K562 (cell line): ENCODE measurements at regions not wholly inside any gene's neighbourhood (a gene's known extent, or its start where the extent isn't known, plus 50 kb on each side); places are given as distances from the start of the nearest gene placed in this dataset.

ENCODE experiments used
- ATAC-seq: fragments of 200-7000 bp; cut with Tn5 transposase; 3 replicates; pipeline ENCODE4 v1.9.1; 2020; ENCODE audit warnings: moderate library complexity
- BruUV-seq: library from RNA; stranded (reverse); fragments of 400-500 nt; replicated peaks from 2 replicates; lab custom pipeline; 2021; lab: Mats Ljungman, UMichigan
- CTCF ChIA-PET: fragments of 300-600 bp; formaldehyde crosslinking; extraction: SDS; loops from one replicate; lab custom pipeline; 2021; ENCODE audit warnings: low intra/inter-chr PET ratio; lab: Yijun Ruan, JAX
- POLR2A ChIA-PET: fragments of 300-600, 350-650 bp; sonication (Branson Sonifier 250); formaldehyde crosslinking; extraction: SDS; loops from one replicate; lab custom pipeline; 2021; ENCODE audit warnings: antibody characterized with exemption, inconsistent platforms; lab: Yijun Ruan, JAX
- DNase-seq, 4 experiments: peaks; one replicate each; pipeline versions ENCODE4 v3.0.0 to v3.0.0-alpha.2; 2011 to 2018; ENCODE audit warnings: low spot score in 3 of 4, mixed read lengths in 3 of 4; ENCODE audit errors: extremely low read depth in 1 of 4
- FAIRE-seq: peaks from 2 replicates; lab custom pipeline; 2011; peaks lifted over from hg19 to GRCh38; lab: Jason Lieb, UNC
- H2AFZ ChIP-seq: 2 replicates; pipeline ENCODE4 v1.6.0; 2011; ENCODE audit warnings: low read depth, low read length, control low read depth, inconsistent platforms
- H3K27ac ChIP-seq: fragments of 200-600 bp; 3 replicates; pipeline ENCODE4 v1.8.0; 2011; ENCODE audit warnings: low read depth, mild to moderate bottlenecking, control low read depth, inconsistent platforms, low read length, moderate library complexity, mixed read lengths; ENCODE audit errors: extremely low read depth
- H3K27me3 ChIP-seq, 2 experiments: fragments of 300-600 bp in 1 of 2; 2 replicates in 1 of 2; 3 replicates in 1 of 2; pipeline versions ENCODE4 v1.6.0 to v1.8.0; 2011; ENCODE audit warnings: inconsistent platforms in 2 of 2, low read length in 2 of 2, mild to moderate bottlenecking in 1 of 2, mixed read lengths in 1 of 2, moderate library complexity in 1 of 2; ENCODE audit not compliant: control insufficient read depth in 2 of 2, insufficient read depth in 2 of 2
- H3K36me3 ChIP-seq: fragments of 300-600 bp; 3 replicates; pipeline ENCODE4 v1.8.0; 2011; ENCODE audit warnings: mild to moderate bottlenecking, low read length, inconsistent platforms; ENCODE audit not compliant: control insufficient read depth, insufficient read depth
- H3K4me1 ChIP-seq, 2 experiments: fragments of 200-600 bp in 1 of 2; replicated peaks in 1 of 2; 2 replicates in 1 of 2; 3 replicates in 1 of 2; pipeline versions ENCODE4 v1.5.1 to v1.8.0; 2011; ENCODE audit warnings: inconsistent platforms in 2 of 2, low read length in 2 of 2, mild to moderate bottlenecking in 1 of 2, mixed read lengths in 1 of 2, moderate library complexity in 1 of 2; ENCODE audit not compliant: control insufficient read depth in 2 of 2, insufficient read depth in 2 of 2
- H3K4me2 ChIP-seq: 2 replicates; pipeline ENCODE4 v1.6.1; 2011; ENCODE audit warnings: low read length, control low read depth, inconsistent platforms, mixed read lengths; ENCODE audit not compliant: insufficient read depth
- H3K4me3 ChIP-seq: fragments of 200-600 bp; sonication (generic), shearing (Covaris generic); 2 replicates; pipeline ENCODE4 v1.5.1; 2016; ENCODE audit warnings: control low read depth, inconsistent platforms
- H3K79me2 ChIP-seq: fragments of 200-600 bp; 3 replicates; pipeline ENCODE4 v1.8.0; 2011; ENCODE audit warnings: low read length, inconsistent platforms; ENCODE audit not compliant: control insufficient read depth, insufficient read depth
- H3K9ac ChIP-seq, 2 experiments: 2 replicates each; pipeline versions ENCODE4 v1.6.0 to v1.6.1; 2011; ENCODE audit warnings: low read depth in 2 of 2, low read length in 2 of 2, control low read depth in 1 of 2, inconsistent platforms in 1 of 2, mild to moderate bottlenecking in 1 of 2, mixed read lengths in 1 of 2; ENCODE audit not compliant: insufficient read depth in 1 of 2
- H3K9me1 ChIP-seq: one replicate; pipeline ENCODE4 v1.6.0; 2011; ENCODE audit warnings: inconsistent platforms, mild to moderate bottlenecking, low read length, moderate library complexity; ENCODE audit not compliant: control insufficient read depth, insufficient read depth
- H3K9me3 ChIP-seq: replicated peaks from 2 replicates; pipeline ENCODE4 v1.5.1; 2011; ENCODE audit warnings: low read depth, low read length, inconsistent platforms; ENCODE audit not compliant: control insufficient read depth, insufficient read depth
- H4K20me1 ChIP-seq: replicated peaks from 2 replicates; pipeline ENCODE4 v1.6.1; 2011; ENCODE audit warnings: low read length, inconsistent platforms, mixed read lengths; ENCODE audit not compliant: control insufficient read depth, insufficient read depth
- ARHGAP35 ChIP-seq: fragments of 450-650 bp; IDR thresholded peaks from 2 replicates; pipeline ENCODE4 v1.6.1; 2018; ENCODE audit not compliant: partially characterized antibody
- CEBPG ChIP-seq, 3 experiments: fragments of 200-800 bp in 1 of 3; sonication (Bioruptor generic) in 1 of 3; sonication (generic) in 1 of 3; formaldehyde crosslinking in 1 of 3; IDR thresholded peaks in 2 of 3; conservative IDR thresholded peaks in 1 of 3; 2 replicates each; pipeline versions ENCODE4 v1.6.1 to v1.8.0; 2016 to 2022; ENCODE audit warnings: missing compliant biosample characterization in 2 of 3, missing genetic modification characterization in 2 of 3, mild to moderate bottlenecking in 1 of 3, missing genetic modification reagents in 1 of 3
- FIP1L1 ChIP-seq: fragments of 200-400 bp; formaldehyde crosslinking; IDR thresholded peaks from 2 replicates; pipeline ENCODE4 v1.6.1; 2018; ENCODE audit warnings: mild to moderate bottlenecking, low read depth, low read length; ENCODE audit not compliant: poor library complexity, severe bottlenecking
- HIVEP1 ChIP-seq: fragments of 250-450 bp; sonication (Bioruptor Pico); IDR thresholded peaks from 2 replicates; pipeline ENCODE4 v1.4.0; 2020; ENCODE audit warnings: mild to moderate bottlenecking
- NR4A1 ChIP-seq, 2 experiments: fragments of 250-450 bp in 1 of 2; fragments of 450-650 bp in 1 of 2; sonication (Bioruptor Pico) in 1 of 2; IDR thresholded peaks; 2 replicates each; pipeline versions ENCODE4 v1.4.0 to v1.6.1; 2016 to 2020; ENCODE audit warnings: mild to moderate bottlenecking in 2 of 2, missing compliant biosample characterization in 1 of 2, missing genetic modification characterization in 1 of 2, moderate library complexity in 1 of 2
- SMARCE1 ChIP-seq: fragments of 450-650 bp; IDR thresholded peaks from 2 replicates; pipeline ENCODE4 v1.7.1; 2016; ENCODE audit warnings: mild to moderate bottlenecking
- ZC3H11A ChIP-seq: IDR thresholded peaks from 2 replicates; pipeline ENCODE4 v1.6.1; 2012; ENCODE audit warnings: low read depth, low read length, improper control_type of control experiment
- ZNF384 ChIP-seq: IDR thresholded peaks from 2 replicates; pipeline ENCODE4 v1.6.1; 2012; ENCODE audit warnings: low read depth, low read length, improper control_type of control experiment
- ZNF431 ChIP-seq: sonication (generic); formaldehyde crosslinking; IDR thresholded peaks from 2 replicates; pipeline ENCODE4 v1.8.0; 2022; ENCODE audit warnings: mild to moderate bottlenecking, missing genetic modification reagents
- ZNF699 ChIP-seq: fragments of 250-450 bp; sonication (Bioruptor Pico); IDR thresholded peaks from 2 replicates; pipeline ENCODE4 v1.8.0; 2021; ENCODE audit warnings: mild to moderate bottlenecking, moderate library complexity; ENCODE audit not compliant: insufficient replicate concordance
- ZSCAN32 ChIP-seq: fragments of 450-650 bp; formaldehyde crosslinking; IDR thresholded peaks from 2 replicates; pipeline ENCODE4 v1.4.0; 2020; ENCODE audit warnings: mild to moderate bottlenecking, moderate library complexity
- WGBS: fragments of 100-300 bp; shearing (Covaris generic); methylation state at CpG from one replicate; pipeline ENCODE4 v1.1.6; 2016; ENCODE audit warnings: low coverage, mixed read lengths; ENCODE audit not compliant: insufficient coverage; ENCODE audit errors: missing lambda C conversion rate; 5-methylcytosine and 5-hydroxymethylcytosine counted together
- in situ Hi-C: fragments of 300-500 bp; cut with MboI; formaldehyde crosslinking; loops from 4 replicates; pipeline ENCODE4 v1.15.0; 2018; ENCODE audit warnings: inconsistent platforms, mixed read lengths
- intact Hi-C: fragments of 100-400 bp; cut with micrococcal nuclease; formaldehyde crosslinking; loops from 2 replicates; pipeline ENCODE4 v1.14.2; 2022
- TF ChIP-seq, protein P1 (sequence below): sonication (generic); formaldehyde crosslinking; IDR thresholded peaks from 2 replicates; pipeline ENCODE4 v1.8.0; 2023; ENCODE audit warnings: mild to moderate bottlenecking, missing genetic modification reagents
- TF ChIP-seq, protein P2 (sequence below): fragments of 450-650 bp; IDR thresholded peaks from 2 replicates; pipeline ENCODE4 v1.6.1; 2018; ENCODE audit not compliant: partially characterized antibody
- TF ChIP-seq, protein P3 (sequence below): fragments of 450-650 bp; formaldehyde crosslinking; IDR thresholded peaks from 2 replicates; pipeline ENCODE4 v1.4.0; 2020; ENCODE audit warnings: mild to moderate bottlenecking, moderate library complexity

DNA sequence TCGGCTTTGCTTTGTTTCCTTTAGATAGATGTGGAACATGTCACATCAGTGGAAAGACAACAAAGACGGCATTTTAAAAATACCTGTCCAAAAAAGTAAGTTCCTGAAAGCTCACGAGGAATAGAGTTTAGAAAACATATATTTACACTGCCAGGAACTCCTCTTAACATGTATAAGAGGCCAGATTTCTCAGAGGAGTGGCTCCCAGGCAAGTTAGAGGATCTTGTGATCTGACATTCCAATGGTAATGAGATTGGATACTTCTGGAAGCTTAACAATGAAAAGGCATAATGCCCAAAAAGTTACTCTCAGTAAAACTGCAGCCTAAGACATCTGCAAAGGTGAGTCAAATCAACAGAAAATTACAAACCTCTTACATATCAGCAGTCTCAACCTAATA is 77.1 kb downstream of the CYRIA start:
- H3K27me3 ChIP-seq = no peaks in the 10 kb centered on the region
- H3K27ac ChIP-seq = no peak overlapping the region
- no peaks in the 10 kb centered on the region for H3K79me2 ChIP-seq
- no peak overlapping the region for H3K4me3 ChIP-seq
- FAIRE-seq = no peak
- POLR2A ChIA-PET = no interaction called here
- H3K9ac ChIP-seq = no peak overlapping the region
- H3K36me3 ChIP-seq = no peaks in the 10 kb centered on the region
- CTCF ChIA-PET = no interaction called here
- no peaks in the 10 kb centered on the region for H3K9me3 ChIP-seq
- H3K4me2 ChIP-seq = no peak overlapping the region
- no peaks in the 10 kb centered on the region for H3K4me1 ChIP-seq
- no peak overlapping the region for H2AFZ ChIP-seq
- no peak for DNase-seq
- H3K9me1 ChIP-seq = no peaks in the 10 kb centered on the region
- intact Hi-C loops = no loop called here
- BruUV-seq = no TSS peak
- 2% methylated on average over 3 of the region's 3 CpGs for WGBS
- no peaks in the 10 kb centered on the region for H4K20me1 ChIP-seq
- in situ Hi-C loops = no loop called here
- no peak for ATAC-seq
- TF ChIP-seq ZNF431 (no peak), ARHGAP35 (no peak), ZNF384 (no peak), FIP1L1 (no peak), SMARCE1 (no peak), CEBPG (CRISPR knock-in tag; IDR thresholded peaks at IDR 0.05) (no peak), CEBPG (tag; conservative IDR thresholded peaks at IDR 0.05 in 1 of 2, IDR thresholded peaks at IDR 0.05 in 1 of 2) (no peak), ZNF699 (CRISPR knock-in tag) (no peak), ZC3H11A (no peak), HIVEP1 (no peak), NR4A1 (CRISPR knock-in tag; IDR thresholded peaks at IDR 0.05) (no peak), NR4A1 (tag; IDR thresholded peaks at IDR 0.05) (no peak), ZSCAN32 (CRISPR knock-in tag) (no peak)
- TF ChIP-seq, protein P1, sequence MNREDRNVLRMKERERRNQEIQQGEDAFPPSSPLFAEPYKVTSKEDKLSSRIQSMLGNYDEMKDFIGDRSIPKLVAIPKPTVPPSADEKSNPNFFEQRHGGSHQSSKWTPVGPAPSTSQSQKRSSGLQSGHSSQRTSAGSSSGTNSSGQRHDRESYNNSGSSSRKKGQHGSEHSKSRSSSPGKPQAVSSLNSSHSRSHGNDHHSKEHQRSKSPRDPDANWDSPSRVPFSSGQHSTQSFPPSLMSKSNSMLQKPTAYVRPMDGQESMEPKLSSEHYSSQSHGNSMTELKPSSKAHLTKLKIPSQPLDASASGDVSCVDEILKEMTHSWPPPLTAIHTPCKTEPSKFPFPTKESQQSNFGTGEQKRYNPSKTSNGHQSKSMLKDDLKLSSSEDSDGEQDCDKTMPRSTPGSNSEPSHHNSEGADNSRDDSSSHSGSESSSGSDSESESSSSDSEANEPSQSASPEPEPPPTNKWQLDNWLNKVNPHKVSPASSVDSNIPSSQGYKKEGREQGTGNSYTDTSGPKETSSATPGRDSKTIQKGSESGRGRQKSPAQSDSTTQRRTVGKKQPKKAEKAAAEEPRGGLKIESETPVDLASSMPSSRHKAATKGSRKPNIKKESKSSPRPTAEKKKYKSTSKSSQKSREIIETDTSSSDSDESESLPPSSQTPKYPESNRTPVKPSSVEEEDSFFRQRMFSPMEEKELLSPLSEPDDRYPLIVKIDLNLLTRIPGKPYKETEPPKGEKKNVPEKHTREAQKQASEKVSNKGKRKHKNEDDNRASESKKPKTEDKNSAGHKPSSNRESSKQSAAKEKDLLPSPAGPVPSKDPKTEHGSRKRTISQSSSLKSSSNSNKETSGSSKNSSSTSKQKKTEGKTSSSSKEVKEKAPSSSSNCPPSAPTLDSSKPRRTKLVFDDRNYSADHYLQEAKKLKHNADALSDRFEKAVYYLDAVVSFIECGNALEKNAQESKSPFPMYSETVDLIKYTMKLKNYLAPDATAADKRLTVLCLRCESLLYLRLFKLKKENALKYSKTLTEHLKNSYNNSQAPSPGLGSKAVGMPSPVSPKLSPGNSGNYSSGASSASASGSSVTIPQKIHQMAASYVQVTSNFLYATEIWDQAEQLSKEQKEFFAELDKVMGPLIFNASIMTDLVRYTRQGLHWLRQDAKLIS = no peak
- TF ChIP-seq, protein P2, sequence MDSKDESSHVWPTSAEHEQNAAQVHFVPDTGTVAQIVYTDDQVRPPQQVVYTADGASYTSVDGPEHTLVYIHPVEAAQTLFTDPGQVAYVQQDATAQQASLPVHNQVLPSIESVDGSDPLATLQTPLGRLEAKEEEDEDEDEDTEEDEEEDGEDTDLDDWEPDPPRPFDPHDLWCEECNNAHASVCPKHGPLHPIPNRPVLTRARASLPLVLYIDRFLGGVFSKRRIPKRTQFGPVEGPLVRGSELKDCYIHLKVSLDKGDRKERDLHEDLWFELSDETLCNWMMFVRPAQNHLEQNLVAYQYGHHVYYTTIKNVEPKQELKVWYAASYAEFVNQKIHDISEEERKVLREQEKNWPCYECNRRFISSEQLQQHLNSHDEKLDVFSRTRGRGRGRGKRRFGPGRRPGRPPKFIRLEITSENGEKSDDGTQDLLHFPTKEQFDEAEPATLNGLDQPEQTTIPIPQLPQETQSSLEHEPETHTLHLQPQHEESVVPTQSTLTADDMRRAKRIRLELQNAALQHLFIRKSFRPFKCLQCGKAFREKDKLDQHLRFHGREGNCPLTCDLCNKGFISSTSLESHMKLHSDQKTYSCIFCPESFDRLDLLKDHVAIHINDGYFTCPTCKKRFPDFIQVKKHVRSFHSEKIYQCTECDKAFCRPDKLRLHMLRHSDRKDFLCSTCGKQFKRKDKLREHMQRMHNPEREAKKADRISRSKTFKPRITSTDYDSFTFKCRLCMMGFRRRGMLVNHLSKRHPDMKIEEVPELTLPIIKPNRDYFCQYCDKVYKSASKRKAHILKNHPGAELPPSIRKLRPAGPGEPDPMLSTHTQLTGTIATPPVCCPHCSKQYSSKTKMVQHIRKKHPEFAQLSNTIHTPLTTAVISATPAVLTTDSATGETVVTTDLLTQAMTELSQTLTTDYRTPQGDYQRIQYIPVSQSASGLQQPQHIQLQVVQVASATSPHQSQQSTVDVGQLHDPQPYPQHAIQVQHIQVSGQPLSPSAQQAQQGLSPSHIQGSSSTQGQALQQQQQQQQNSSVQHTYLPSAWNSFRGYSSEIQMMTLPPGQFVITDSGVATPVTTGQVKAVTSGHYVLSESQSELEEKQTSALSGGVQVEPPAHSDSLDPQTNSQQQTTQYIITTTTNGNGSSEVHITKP = no peak
- TF ChIP-seq, protein P3, sequence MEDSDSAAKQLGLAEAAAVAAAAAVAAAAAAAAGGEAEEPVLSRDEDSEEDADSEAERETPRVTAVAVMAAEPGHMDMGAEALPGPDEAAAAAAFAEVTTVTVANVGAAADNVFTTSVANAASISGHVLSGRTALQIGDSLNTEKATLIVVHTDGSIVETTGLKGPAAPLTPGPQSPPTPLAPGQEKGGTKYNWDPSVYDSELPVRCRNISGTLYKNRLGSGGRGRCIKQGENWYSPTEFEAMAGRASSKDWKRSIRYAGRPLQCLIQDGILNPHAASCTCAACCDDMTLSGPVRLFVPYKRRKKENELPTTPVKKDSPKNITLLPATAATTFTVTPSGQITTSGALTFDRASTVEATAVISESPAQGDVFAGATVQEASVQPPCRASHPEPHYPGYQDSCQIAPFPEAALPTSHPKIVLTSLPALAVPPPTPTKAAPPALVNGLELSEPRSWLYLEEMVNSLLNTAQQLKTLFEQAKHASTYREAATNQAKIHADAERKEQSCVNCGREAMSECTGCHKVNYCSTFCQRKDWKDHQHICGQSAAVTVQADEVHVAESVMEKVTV (CRISPR knock-in tag) = no peak
